ENCODE measurements at regions not wholly inside any gene's neighbourhood (a gene's known extent, or its start where the extent isn't known, plus 50 kb on each side); places are given as distances from the start of the nearest gene placed in this dataset.

- no peak overlapping the region for H3K4me3 ChIP-seq (ENCODE audit: low read depth, low read length)
- DNase-seq (ENCODE audit: low read depth): peak; percentile 90
- no peak for TF ChIP-seq CTCF (IDR thresholded peaks at IDR 0.05; ENCODE audit: insufficient read depth, low read depth, low read length)
Observed at GRCh38 chr6:137737836-137738596, 129.0 kb upstream of the TNFAIP3 start.

- no peak overlapping the region for H3K4me3 ChIP-seq (ENCODE audit: low read depth, low read length)
- no peak for DNase-seq (ENCODE audit: low read depth)
- TF ChIP-seq CTCF (IDR thresholded peaks at IDR 0.05; ENCODE audit: insufficient read depth, low read depth, low read length): no peak
Observed at GRCh38 chr6:137738931-137739504, 128.0 kb upstream of the TNFAIP3 start.

GRCh38 chr6:137739544-137739943 is 127.5 kb upstream of the TNFAIP3 start:
- H3K4me3 ChIP-seq (ENCODE audit: low read depth, low read length): no peak overlapping the region
- no peak for DNase-seq (ENCODE audit: low read depth)
- no peak for TF ChIP-seq CTCF (IDR thresholded peaks at IDR 0.05; ENCODE audit: insufficient read depth, low read depth, low read length)

GRCh38 chr6:137740091-137740755 is 126.8 kb upstream of the TNFAIP3 start:
- TF ChIP-seq CTCF (IDR thresholded peaks at IDR 0.05; ENCODE audit: insufficient read depth, low read depth, low read length): no peak
- peak; percentile 52 for DNase-seq (ENCODE audit: low read depth)
- H3K4me3 ChIP-seq (ENCODE audit: low read depth, low read length): no peak overlapping the region

- H3K4me3 ChIP-seq (ENCODE audit: low read depth, low read length): no peak overlapping the region
- no peak for TF ChIP-seq CTCF (IDR thresholded peaks at IDR 0.05; ENCODE audit: insufficient read depth, low read depth, low read length)
- no peak for DNase-seq (ENCODE audit: low read depth)
Observed at GRCh38 chr6:137740967-137741761, 125.9 kb upstream of the TNFAIP3 start.

GRCh38 chr6:137743493-137743892 is 123.6 kb upstream of the TNFAIP3 start:
- no peak for TF ChIP-seq CTCF (IDR thresholded peaks at IDR 0.05; ENCODE audit: insufficient read depth, low read depth, low read length)

More at GRCh38 chr6:137743493-137743892, 123.6 kb upstream of the TNFAIP3 start:
- no peak overlapping the region for H3K4me3 ChIP-seq (ENCODE audit: low read depth, low read length)
- no peak for DNase-seq (ENCODE audit: low read depth)
